Duodenal mucosa (tissue), 2 donors: ENCODE measurements at regions not wholly inside any gene's neighbourhood (a gene's known extent, or its start where the extent isn't known, plus 50 kb on each side); places are given as distances from the start of the nearest gene placed in this dataset.

Experiments used
- H3K27ac ChIP-seq: one replicate; pipeline ENCODE4 v1.7.0; 2013; ENCODE audit warnings: low read depth, low read length
- H3K27me3 ChIP-seq, 2 donors: one replicate each; pipeline ENCODE4 v1.7.0; 2013; ENCODE audit warnings: low read length in 2 of 2, control low read depth in 1 of 2; ENCODE audit not compliant: insufficient read depth in 2 of 2, control insufficient read depth in 1 of 2
- H3K36me3 ChIP-seq, 2 donors: one replicate each; pipeline ENCODE4 v1.7.0; 2013; ENCODE audit warnings: low read length in 2 of 2, control low read depth in 1 of 2; ENCODE audit not compliant: insufficient read depth in 2 of 2, control insufficient read depth in 1 of 2
- H3K4me1 ChIP-seq, 2 donors: one replicate each; pipeline ENCODE4 v1.7.0; 2013; ENCODE audit warnings: low read length in 2 of 2, control low read depth in 1 of 2; ENCODE audit not compliant: insufficient read depth in 2 of 2, control insufficient read depth in 1 of 2
- H3K4me3 ChIP-seq, 2 donors: one replicate each; pipeline ENCODE4 v1.7.0; 2013; ENCODE audit warnings: low read length in 2 of 2, low read depth in 1 of 2
- H3K9ac ChIP-seq, 2 donors: one replicate each; pipeline ENCODE4 v1.7.0; 2013; ENCODE audit warnings: low read length in 2 of 2, low read depth in 1 of 2
- H3K9me3 ChIP-seq, 2 donors: one replicate each; pipeline ENCODE4 v1.7.0; 2013; ENCODE audit warnings: low read length in 2 of 2, control low read depth in 1 of 2; ENCODE audit not compliant: control insufficient read depth in 1 of 2

DNA sequence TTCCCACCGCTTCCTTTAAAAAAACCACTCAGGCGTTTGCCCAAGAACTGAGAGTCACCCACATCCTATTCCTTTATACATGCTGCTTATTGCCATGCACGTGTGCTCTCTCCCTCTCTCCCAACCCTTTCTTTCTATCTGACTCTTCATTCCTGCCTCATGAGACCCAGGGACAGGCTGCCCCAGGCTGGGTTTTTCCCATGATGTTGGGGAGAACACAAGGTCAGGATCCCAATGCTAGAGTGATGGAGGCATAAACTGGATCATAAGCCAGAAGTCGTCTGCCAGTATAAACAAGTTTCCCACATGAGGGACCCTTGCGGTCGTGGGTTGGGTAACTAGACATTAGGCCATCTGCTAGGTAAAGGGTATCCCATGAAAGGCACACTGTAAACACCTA lies 64.9 kb downstream of the CD2 start:
- Histone ChIP-seq H3K27me3 (no peaks in the 10 kb centered on the region), H3K9me3 (no peaks in the 10 kb centered on the region), H3K9ac (no peak overlapping the region), H3K4me1 (no peaks in the 10 kb centered on the region), H3K36me3 (no peaks in the 10 kb centered on the region), H3K4me3 (no peak overlapping the region), H3K27ac (no peak overlapping the region)

DNA sequence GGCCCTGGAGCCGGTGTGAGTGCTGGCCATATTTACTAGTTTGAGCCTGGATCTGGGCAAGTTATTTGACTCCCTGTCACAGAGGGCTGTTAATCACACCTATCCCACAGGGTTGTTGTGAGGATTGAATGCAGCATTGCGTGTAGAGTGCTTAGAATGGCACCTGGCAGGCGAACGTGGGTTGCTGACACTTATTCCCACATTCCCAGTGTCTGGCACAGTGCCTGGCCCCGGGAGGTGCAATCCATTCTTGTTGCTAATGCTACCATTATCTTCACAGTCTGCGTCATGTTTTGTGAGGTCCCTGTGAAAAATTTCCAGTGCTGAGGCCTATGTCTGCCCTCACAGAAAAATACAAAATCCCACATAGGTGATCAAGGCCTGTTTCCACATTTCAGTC lies 66.1 kb downstream of the CD2 start:
- H3K27ac ChIP-seq: no peak overlapping the region
- no peak overlapping the region for H3K9ac ChIP-seq
- no peaks in the 10 kb centered on the region for H3K27me3 ChIP-seq
- H3K4me1 ChIP-seq: peaks cover 7 to 8% of the 10 kb centered on the region in 2 donors
- no peak overlapping the region for H3K4me3 ChIP-seq
- H3K9me3 ChIP-seq: no peaks in the 10 kb centered on the region
- no peaks in the 10 kb centered on the region for H3K36me3 ChIP-seq

DNA sequence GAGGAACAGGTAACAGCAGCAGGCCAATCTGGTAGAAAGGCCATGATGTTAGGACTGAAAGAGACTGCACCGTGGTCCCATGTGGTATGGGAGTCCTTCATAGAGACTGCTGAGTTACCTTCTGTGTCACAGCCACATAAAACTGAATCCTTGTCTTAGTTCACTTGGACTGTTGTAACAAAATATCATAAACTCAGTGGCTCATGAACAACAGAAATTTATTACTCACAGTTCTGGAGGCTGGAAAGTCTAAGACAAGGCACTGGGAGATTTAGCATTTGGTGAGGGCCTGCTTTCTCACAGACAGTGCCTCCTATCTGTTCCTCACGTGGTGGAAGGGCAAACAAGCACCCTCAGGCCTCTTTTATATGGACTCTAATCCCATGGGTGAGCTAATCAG lies 67.5 kb downstream of the CD2 start:
- no peak overlapping the region for H3K9ac ChIP-seq
- no peaks in the 10 kb centered on the region for H3K27me3 ChIP-seq
- peaks cover 20 to 21% of the 10 kb centered on the region in 2 donors for H3K4me1 ChIP-seq
- H3K4me3 ChIP-seq: no peak overlapping the region
- no peak overlapping the region for H3K27ac ChIP-seq
- H3K9me3 ChIP-seq: no peaks in the 10 kb centered on the region
- no peaks in the 10 kb centered on the region for H3K36me3 ChIP-seq

DNA sequence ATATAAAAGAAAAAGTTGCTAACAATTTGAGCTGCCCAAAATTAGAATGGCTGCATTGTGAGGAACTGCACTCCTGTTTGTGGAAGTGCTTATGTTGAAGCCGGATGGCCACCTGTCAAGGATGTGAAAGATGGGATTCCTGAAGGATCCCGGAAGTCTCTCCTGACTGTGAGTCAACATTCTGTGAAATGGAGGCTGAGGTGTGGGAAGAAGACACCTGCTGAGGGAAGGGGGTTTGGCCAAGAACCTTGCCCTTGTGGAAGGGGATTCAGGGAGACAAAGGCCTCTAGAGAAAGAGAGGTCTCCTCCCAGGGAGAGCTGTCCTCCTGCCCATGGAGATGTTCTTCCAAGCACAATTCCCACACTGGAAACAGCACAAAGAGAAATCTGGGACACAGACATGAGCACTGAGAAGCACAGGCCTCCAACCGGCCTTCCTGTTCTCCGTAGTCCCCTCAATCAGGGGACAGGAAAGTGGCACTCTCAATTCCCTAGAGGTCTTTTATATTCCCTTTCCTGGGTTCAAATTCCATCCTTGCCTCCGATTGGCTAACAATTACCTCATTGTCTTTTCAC lies 70.5 kb downstream of the CD2 start:
- Histone ChIP-seq H3K36me3 (no peaks in the 10 kb centered on the region), H3K9me3 (peaks cover 0 to 7% of the 10 kb centered on the region in 2 donors), H3K4me1 (peaks cover 25 to 33% of the 10 kb centered on the region in 2 donors), H3K4me3 (no peak overlapping the region), H3K27ac (no peak overlapping the region), H3K27me3 (no peaks in the 10 kb centered on the region), H3K9ac (no peak overlapping the region)

DNA sequence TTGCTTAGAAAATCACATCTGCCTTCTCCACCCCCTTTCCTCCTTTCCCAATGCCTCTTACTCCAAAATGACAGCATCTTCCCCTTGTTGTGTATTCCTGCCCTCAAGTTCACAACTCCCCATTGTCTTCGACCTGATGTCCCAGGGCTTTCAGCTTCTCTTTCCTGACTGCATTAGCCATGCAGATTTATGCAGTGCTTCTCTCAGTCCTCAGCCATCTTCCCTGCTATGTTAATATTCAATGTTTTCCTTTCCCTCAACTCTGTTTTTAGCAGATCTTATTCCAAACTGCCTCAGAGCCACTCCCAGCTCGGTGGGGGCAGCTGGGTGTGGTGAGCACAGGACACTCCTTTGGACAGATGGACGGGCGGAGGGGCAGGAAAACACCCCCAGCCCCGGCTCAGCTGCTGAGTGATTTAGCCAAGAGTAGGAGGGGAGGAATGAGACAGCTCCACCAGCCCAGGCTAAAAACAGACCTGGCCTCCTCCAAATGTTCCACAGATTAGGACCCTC lies 71.0 kb downstream of the CD2 start:
- Histone ChIP-seq H3K9me3 (peaks cover 0 to 7% of the 10 kb centered on the region in 2 donors), H3K4me3 (no peak overlapping the region), H3K4me1 (peaks cover 25 to 33% of the 10 kb centered on the region in 2 donors), H3K36me3 (no peaks in the 10 kb centered on the region), H3K27ac (no peak overlapping the region), H3K27me3 (no peaks in the 10 kb centered on the region), H3K9ac (peak overlapping the region in 1 of 2 donors; percentile 23)

DNA sequence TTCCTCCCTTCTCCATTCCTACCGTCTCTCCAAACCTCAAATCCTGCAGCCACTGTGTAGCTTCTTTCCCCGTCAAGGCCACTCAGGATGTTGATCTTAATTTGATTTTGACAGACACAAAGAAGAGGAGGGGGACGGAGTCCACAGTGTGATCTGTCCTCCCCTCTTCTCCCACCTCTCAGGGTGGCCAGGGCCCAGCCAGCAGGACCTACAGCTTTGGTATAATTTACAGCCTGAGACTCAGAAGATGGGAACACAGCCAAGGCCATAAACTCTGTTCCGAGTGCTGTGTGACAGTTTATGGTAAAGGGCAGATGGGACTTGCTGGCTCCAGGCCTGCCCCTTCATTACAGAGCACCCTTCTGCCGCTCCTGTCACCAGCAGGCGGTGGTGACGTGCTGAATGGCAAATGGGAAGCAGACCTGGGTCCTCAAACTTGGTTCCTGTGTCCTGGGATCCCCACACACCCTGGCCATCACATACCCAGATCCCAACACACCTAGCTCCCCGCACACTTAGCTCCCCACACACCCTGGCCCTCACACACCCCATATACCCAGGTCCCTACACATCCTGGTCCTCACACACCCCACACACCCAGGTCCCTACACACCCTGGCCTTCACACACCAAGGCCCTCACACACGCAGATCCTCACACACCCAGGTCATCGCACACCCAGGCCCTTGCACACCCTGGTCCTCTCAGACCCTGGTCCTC lies 71.6 kb downstream of the CD2 start:
- no peaks in the 10 kb centered on the region for H3K27me3 ChIP-seq
- no peak overlapping the region for H3K4me3 ChIP-seq
- H3K4me1 ChIP-seq: peaks cover 25 to 33% of the 10 kb centered on the region in 2 donors
- no peaks in the 10 kb centered on the region for H3K36me3 ChIP-seq
- H3K27ac ChIP-seq: no peak overlapping the region
- H3K9me3 ChIP-seq: peaks cover 0 to 7% of the 10 kb centered on the region in 2 donors
- peak overlapping the region in 1 of 2 donors; percentile 48 for H3K9ac ChIP-seq

DNA sequence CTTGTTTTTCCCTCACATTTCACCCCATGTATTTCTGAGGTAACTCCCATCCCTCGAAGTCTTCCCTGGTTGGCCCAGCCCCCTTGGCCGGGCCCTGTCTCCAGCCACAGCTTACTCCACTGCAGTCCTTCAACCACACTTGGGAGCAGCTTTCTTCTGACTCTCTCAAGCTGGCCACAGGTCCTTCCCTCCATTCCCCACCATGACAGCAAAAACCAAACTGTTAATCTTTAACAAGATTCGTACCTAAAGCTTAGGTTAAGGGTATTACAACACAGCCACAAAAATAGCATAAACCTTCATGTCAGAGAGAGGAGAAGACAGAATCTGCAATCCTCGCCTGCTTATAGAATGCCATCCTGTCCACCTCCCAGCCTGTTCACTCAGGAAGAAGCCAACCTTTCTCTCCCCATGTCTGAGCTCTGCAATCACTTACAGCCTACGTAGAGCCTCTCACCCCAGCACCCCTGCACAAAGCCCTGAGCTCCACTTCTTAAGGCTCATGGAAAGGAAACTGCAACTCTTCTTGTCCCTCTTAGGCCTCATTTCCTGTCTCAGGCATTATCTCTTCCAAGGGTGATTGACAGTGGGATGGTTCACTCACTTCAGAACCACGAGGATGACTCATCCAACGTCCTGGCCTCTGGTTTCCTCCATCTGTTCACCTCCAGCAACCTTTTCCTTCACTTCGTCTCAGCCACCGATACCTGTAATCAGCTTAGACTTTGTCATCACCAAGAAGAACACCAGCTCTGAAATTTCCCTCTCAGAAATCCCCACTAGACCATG lies 72.8 kb downstream of the CD2 start:
- Histone ChIP-seq H3K4me3 (no peak overlapping the region), H3K27ac (no peak overlapping the region), H3K4me1 (peaks cover 29 to 33% of the 10 kb centered on the region in 2 donors), H3K9me3 (peaks cover 0 to 7% of the 10 kb centered on the region in 2 donors), H3K9ac (no peak overlapping the region), H3K36me3 (no peaks in the 10 kb centered on the region), H3K27me3 (no peaks in the 10 kb centered on the region)

DNA sequence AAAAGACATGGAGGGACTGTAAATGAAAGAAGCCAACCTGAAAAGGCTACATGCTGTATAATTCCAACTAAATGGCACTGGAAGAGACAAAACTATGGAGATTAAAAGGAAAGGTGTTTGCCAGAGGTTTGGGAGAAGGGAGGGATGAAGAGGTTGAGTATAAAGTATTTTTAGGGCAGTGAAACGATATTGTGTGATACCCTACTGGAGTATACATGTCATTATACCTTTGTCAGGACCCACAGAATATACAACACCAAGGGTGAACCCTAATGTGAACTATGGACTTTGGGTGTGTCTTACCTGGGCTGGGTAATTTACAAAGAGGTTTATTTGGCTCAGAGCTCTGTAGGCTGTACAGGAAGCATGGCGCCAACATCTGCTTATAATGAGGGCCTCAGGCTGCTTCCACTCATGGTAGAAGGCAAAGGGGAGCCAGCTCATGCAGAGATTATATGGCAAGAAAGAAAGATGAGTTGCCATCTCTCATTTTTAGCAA lies 73.4 kb downstream of the CD2 start:
- Histone ChIP-seq H3K4me3 (no peak overlapping the region), H3K36me3 (no peaks in the 10 kb centered on the region), H3K27me3 (no peaks in the 10 kb centered on the region), H3K27ac (no peak overlapping the region), H3K4me1 (peaks cover 33 to 35% of the 10 kb centered on the region in 2 donors), H3K9ac (no peak overlapping the region), H3K9me3 (peaks cover 0 to 7% of the 10 kb centered on the region in 2 donors)

DNA sequence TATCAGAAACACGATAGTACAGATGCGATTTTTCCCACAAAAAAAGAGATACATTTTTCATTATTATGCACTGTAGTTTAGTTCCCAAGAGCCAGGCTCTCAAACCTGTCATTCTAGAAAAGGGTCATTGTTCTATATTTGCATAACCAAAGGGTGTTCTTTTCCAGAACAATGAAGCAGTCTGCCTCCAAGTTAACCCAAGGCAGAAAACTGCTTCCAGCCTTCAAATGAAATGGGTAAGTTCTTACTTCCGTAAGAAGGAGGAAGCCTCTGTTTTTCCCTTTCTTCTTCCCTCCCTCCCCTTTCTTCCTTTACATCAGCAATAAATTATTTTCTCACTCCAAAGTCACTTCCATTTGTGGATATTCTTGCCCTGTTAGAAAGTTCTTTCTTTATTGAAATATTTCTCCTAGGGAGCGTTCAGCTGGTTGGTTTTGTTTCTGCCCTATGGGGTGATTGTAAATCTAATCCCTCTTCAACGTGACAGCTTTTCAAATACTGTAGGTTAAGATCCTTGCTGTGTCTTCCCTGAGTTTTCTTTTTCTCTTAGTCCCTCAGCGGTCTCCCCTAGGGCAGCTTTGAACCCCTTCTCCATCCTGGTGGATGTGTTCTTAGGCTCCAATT lies 77.3 kb upstream of the PTGFRN start:
- Histone ChIP-seq H3K4me3 (peak overlapping the region in 1 of 2 donors; percentile 23), H3K27ac (no peak overlapping the region), H3K27me3 (no peaks in the 10 kb centered on the region), H3K36me3 (no peaks in the 10 kb centered on the region), H3K4me1 (peaks cover 13 to 27% of the 10 kb centered on the region in 2 donors), H3K9ac (no peak overlapping the region), H3K9me3 (peaks cover 0 to 7% of the 10 kb centered on the region in 2 donors)
